HG03039 (cell line): ENCODE measurements at regions not wholly inside any gene's neighbourhood (a gene's known extent, or its start where the extent isn't known, plus 50 kb on each side); places are given as distances from the start of the nearest gene placed in this dataset.

Experiments used
- ATAC-seq: cut with Tn5 transposase; IDR thresholded peaks from one replicate; pipeline ENCODE4 v1.9.1; 2021; ENCODE audit warnings: mild to moderate bottlenecking, moderate library complexity; ENCODE audit not compliant: unreplicated experiment

GRCh38 chr1:239268007-239268406, 118.4 kb upstream of the CHRM3 start:
- no peak for ATAC-seq

GRCh38 chr1:239263801-239264200, 122.6 kb upstream of the CHRM3 start:
- ATAC-seq, result no peak

- no peak for ATAC-seq
Measured at GRCh38 chr1:239262538-239262937, 123.8 kb upstream of the CHRM3 start.

- no peak for ATAC-seq
Measured at GRCh38 chr1:239261521-239261920, 124.8 kb upstream of the CHRM3 start.

DNA sequence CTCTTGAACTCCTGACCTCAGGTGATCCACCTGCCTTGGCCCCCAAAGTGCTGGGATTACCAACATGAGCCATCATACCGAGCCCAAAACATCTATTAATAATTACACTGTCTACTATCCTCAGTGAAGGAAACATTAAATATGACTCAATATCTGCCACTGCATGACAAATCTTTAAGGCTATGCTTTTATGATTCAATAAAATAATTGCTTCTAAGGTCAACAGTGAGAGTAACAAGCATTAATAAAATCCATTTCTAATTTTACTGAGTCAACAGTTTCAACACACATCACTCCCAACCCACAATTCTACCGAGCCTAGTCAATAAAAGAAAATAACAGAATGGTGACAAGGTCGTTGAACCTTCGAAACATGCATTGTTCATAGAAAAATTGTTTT, 125.5 kb upstream of the CHRM3 start:
- ATAC-seq, result no peak

DNA sequence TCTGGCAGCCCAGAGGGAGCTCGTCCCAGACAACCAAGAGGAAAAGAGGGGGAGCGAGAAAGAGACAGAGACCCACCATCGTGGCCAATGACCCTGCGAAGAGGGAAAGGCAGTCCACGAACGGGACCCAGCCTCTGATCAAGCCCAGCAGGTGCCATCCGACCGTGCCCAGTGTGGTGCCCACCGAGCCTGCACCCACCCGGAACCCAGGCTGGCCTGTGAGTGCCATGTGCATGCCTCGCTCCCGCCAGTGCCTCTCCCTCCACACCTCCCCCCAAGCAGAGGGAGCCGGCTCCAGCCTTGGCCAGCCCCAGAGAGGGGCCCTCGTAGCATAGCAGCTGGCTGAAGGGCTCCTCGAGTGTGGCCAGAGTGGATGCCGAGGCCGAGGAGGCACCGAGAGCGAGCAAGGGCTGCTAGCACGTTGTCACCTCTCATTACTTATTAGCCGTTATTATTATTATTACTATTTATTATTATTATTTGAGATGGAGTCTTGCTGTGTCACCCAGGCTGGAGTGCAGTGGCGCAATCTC, 130.7 kb upstream of the CHRM3 start:
- no peak for ATAC-seq

DNA sequence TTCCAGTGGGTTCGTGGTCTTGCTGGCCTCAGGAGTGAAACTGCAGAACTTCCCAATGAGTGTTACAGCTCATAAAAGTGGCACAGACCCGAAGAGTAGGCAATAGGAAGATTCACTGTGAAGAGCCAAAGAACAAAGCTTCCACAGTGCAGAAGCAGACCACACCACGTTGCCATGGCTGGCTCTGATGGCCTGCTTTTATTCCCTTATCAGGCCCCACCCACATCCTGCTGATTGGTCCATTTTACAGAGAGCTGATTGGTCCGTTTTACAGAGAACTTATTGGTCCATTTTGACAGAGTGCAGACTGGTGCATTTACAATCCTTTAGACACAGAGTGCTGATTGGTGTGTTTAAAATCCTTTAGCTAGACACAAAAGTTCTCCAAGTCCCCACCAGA, 131.4 kb upstream of the CHRM3 start:
- no peak for ATAC-seq

DNA sequence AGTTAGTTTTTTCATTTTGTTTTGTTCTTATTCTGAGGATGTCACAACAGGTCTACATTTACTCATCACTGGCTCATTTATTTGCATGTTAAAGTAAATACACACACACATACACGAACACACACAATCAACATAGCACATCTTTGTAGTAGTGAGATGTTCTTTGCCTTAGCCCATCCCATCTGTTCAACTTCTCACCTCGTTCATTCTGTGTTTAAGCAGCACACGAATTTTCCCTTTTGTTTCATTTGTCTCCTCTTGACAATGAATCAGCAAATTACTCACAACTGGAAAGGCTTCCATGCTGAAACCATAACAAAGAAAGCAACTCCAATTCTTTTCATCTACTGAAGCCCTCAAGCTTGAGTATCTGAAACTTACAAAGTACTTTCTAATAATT, 133.3 kb upstream of the CHRM3 start:
- no peak for ATAC-seq

DNA sequence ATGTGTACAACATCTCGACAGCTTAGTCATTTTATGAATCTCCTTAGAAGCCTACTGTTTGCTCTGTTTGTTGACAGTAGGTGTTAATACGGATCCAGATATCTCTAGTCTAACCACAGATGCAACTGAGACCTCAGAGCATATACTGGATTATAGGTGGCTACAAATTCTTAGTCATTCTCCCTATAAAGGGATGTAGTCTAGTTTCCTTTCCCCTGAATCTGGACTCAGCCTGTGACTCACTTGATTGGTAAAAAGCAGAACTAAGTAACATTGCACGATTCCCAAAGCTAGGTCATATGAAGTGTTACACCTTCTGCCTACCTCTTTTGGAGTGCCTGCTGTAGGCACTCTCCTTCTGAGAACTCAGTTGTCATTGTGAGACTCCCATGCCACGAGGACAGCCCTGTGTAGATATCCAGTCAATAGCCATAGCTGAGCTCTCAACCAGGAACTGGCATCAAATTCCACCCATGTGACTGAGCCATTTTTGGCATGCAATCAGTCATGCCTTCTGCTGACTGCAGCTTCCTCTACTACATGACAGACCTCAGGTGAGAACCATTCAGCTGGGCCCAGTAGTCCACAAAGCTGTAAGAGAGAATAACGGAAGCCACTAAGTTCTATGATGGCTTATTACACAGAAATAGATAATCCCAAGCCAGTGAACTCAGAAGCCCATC, 135.9 kb upstream of the CHRM3 start:
- ATAC-seq, result no peak

- no peak for ATAC-seq
Measured at GRCh38 chr1:239247285-239247684, 139.1 kb upstream of the CHRM3 start.

DNA sequence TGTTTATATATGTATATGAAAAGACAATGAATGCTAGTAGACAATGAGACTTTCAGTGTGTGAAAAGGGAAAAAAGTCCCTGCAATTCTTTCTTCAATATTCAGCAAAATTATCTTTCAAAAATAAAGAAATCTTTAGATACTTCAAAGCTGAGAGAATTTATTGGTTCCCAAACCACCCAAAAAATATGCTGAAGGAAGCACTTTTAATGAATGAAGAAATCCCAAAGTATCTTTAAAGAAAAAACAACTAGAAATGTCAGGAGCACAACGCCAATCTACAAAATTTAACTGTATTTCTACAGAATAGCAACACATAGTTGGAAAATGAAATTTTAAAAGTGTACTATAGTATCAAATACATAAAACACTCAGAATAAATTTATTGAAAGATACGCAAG, 142.3 kb upstream of the CHRM3 start:
- ATAC-seq, result no peak

DNA sequence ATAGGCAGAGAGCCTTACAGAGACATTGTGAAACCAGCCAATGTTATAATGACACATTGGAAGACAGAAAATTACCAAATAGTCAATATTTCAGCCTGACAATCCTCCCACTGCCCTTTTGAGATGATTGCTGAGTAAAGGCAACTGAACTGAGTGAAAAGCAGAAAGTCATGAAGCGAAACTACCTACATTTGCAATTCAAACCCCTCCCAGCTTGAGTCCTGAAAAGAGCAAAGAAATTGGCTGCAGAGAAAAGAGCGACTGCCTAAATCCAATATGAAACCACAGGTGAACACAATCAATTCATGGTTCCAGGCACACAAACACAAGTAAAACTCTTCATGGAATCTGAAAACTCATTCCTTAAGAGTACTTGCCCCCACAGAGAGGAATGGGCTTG, 143.4 kb upstream of the CHRM3 start:
- ATAC-seq, result no peak

- no peak for ATAC-seq
Measured at GRCh38 chr1:239242404-239242803, 144.0 kb upstream of the CHRM3 start.

DNA sequence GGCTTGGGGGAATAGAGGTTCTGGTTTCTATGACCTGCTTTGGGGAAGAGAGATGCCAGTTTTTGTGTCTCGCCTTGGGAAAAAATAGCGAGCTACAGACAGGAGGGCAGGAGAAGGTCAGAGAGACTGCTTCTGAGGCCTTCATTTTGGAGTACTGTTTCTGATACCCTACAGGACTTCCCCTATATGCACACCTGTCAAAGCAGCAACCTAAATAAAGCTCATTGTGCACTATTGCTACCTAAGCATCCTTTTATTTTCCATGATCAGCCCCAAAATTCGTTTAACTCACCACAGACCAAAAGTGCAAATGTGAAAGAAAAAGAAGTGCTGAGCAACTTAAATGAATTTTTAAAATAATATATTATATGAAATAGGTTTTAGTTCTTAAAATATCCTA, 145.6 kb upstream of the CHRM3 start:
- ATAC-seq, result no peak

- ATAC-seq, result no peak
Measured at GRCh38 chr1:239239529-239239928, 146.8 kb upstream of the CHRM3 start.

DNA sequence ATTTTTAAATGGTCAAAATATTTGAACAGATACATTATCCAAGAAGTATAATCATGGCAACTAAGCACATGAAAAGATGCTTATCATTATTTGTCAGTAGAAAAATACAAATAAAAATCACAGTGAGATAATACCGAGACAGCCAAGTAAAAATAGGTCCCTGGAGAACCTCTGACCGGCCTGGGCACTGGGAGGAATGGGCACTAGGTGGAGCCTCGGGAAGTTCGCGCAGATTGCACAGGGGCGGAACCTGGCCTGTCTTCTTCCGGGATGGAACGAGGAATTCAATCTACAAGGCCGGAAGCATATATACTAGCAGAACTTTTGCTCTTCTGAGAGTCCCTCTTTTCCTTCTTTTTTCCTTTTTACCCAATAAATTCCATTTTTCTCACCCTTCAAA, 148.5 kb upstream of the CHRM3 start:
- no peak for ATAC-seq

DNA sequence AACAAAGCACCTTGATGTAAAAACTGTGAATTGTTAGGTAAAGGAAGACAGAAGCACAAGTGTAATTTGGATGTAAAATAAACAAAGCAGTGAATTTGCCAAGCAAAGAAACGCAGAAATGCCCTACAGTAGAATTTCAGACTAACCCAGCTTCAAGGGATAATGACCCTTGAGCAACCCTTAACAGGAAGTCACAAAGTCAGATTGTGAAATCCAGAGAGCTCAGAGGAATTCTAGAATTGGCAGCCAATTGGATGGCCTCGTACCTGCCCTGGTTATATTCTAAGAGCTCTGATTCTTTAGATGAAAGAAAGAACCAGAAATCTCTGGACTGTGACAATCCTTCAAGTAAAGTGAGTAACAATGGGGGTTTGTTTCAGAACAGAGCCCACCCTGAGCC, 152.7 kb upstream of the CHRM3 start:
- ATAC-seq, result no peak

GRCh38 chr1:239232921-239233320, 153.4 kb upstream of the CHRM3 start:
- no peak for ATAC-seq

- no peak for ATAC-seq
Measured at GRCh38 chr1:239228451-239228850, 157.9 kb upstream of the CHRM3 start.

DNA sequence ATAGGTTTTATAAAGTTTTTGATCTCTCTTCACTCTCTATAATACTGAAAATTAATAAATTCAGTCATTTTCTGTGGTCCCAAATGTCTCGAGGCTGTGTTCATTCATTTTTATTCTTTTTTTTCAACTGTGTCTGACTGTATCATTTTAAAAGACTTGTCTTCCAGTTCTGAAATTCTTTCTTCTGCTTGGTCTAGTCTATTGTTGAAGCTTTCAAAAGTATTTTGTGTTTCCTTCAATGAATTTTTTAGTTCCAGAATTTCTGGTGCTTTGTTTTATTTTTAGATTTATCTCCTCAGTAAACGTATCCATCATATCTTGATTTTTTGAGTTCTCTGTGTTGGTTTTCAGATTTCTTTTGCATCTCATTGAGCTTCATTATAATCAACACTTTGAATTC, 161.0 kb upstream of the CHRM3 start:
- no peak for ATAC-seq

- ATAC-seq, result no peak
Measured at GRCh38 chr1:239224100-239224499, 162.3 kb upstream of the CHRM3 start.

- ATAC-seq, result no peak
Measured at GRCh38 chr1:239222999-239223398, 163.4 kb upstream of the CHRM3 start.

- ATAC-seq, result no peak
Measured at GRCh38 chr1:239221656-239222055, 164.7 kb upstream of the CHRM3 start.
